PC-9 (cell line): ENCODE measurements at regions not wholly inside any gene's neighbourhood (a gene's known extent, or its start where the extent isn't known, plus 50 kb on each side); places are given as distances from the start of the nearest gene placed in this dataset.

Experiments used
- BruUV-seq: library from RNA; stranded (reverse); fragments of 400-500 nt; replicated peaks from 2 replicates; lab custom pipeline; 2021; lab: Mats Ljungman, UMichigan
- CTCF ChIA-PET: fragments of 300-600 bp; sonication (Branson Sonifier 250); formaldehyde crosslinking; loops from one replicate; lab custom pipeline; 2022; ENCODE audit warnings: antibody characterized with exemption; lab: Charles Lee
- POLR2A ChIA-PET: fragments of 300-600 bp; sonication (Branson Sonifier 250); formaldehyde crosslinking; loops from one replicate; lab custom pipeline; 2022; ENCODE audit warnings: antibody characterized with exemption; ENCODE audit not compliant: unreplicated experiment; lab: Charles Lee
- DNase-seq, 2 experiments: peaks; one replicate each; pipeline versions ENCODE4 v3.0.0 to v3.0.0-alpha.2; 2015 to 2022; ENCODE audit warnings: mixed read lengths in 1 of 2
- H2AFZ ChIP-seq: fragments of 200-600 bp; sonication (generic); 2 replicates; pipeline ENCODE4 v1.8.1; 2017; ENCODE audit warnings: antibody characterized with exemption
- H3F3A ChIP-seq: fragments of 200-600 bp; sonication (generic); 2 replicates; pipeline ENCODE4 v1.8.1; 2017; ENCODE audit warnings: antibody characterized with exemption, mild to moderate bottlenecking, low read depth; ENCODE audit not compliant: insufficient read depth
- H3K27ac ChIP-seq: fragments of 200-600 bp; sonication (generic); 2 replicates; pipeline ENCODE4 v1.6.1; 2016; ENCODE audit warnings: mixed run types
- H3K27me3 ChIP-seq: fragments of 200-600 bp; sonication (generic); 2 replicates; pipeline ENCODE4 v1.6.1; 2016; ENCODE audit warnings: low read depth, mixed run types; ENCODE audit not compliant: insufficient read depth
- H3K36me3 ChIP-seq: fragments of 200-600 bp; sonication (generic); 2 replicates; pipeline ENCODE4 v1.6.1; 2016; ENCODE audit warnings: low read depth, mixed run types
- H3K4me1 ChIP-seq: fragments of 200-600 bp; sonication (generic); replicated peaks from 2 replicates; pipeline ENCODE4 v1.6.1; 2016; ENCODE audit warnings: mixed run types; ENCODE audit not compliant: insufficient read depth
- H3K4me2 ChIP-seq: fragments of 200-600 bp; sonication (generic); 2 replicates; pipeline ENCODE4 v1.6.1; 2017; ENCODE audit warnings: mixed run types
- H3K4me3 ChIP-seq: fragments of 200-600 bp; sonication (generic); 2 replicates; pipeline ENCODE4 v1.6.1; 2016; ENCODE audit warnings: mixed run types
- H3K79me2 ChIP-seq: fragments of 200-600 bp; sonication (generic); 2 replicates; pipeline ENCODE4 v1.6.1; 2017; ENCODE audit warnings: low read depth, mixed run types
- H3K9me2 ChIP-seq: fragments of 200-600 bp; sonication (generic); 2 replicates; pipeline ENCODE4 v1.8.1; 2017; ENCODE audit warnings: mild to moderate bottlenecking; ENCODE audit not compliant: insufficient read depth
- H3K9me3 ChIP-seq: fragments of 200-600 bp; sonication (generic); 2 replicates; pipeline ENCODE4 v1.8.1; 2016; ENCODE audit warnings: low read depth; ENCODE audit not compliant: insufficient read depth
- H4K20me1 ChIP-seq: fragments of 200-600 bp; sonication (generic); 2 replicates; pipeline ENCODE4 v1.8.1; 2017; ENCODE audit not compliant: insufficient read depth
- EZH2 ChIP-seq: fragments of 200-600 bp; sonication (generic); IDR thresholded peaks from 2 replicates; pipeline ENCODE4 v1.8.0; 2017; ENCODE audit warnings: antibody characterized with exemption, low read depth
- intact Hi-C: fragments of 100-400 bp; cut with micrococcal nuclease; formaldehyde crosslinking; loops from one replicate; pipeline ENCODE4 v1.10.0; 2022; ENCODE audit not compliant: unreplicated experiment
- TF ChIP-seq, protein P1 (sequence below): fragments of 200-600 bp; sonication (generic); conservative IDR thresholded peaks from 2 replicates; pipeline ENCODE4 v1.6.1; 2017; ENCODE audit warnings: mixed run types, antibody characterized with exemption, mild to moderate bottlenecking, moderate library complexity

DNA sequence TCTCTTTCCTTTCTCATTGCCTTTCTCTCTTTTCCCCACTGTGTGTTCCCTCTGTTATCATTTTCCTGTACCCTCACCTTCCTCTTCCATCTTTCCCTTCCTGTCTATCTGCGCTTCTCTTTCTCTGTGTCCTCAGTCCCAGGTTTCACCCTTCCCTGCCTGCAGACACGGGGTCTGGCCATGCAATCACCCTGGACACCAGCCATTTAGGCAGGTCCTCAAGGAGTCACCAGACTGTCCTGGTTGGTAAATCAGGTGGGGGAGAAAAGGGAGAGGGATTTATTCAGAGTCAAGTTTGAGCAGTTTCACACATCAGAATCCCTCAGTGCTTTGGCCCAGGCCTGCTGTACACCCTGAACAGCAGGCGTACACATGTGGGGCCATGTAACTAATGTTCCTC is 169.3 kb downstream of the ANKRD30B start:
- H4K20me1 ChIP-seq: no peaks in the 10 kb centered on the region
- H3K79me2 ChIP-seq: no peaks in the 10 kb centered on the region
- no TSS peak for BruUV-seq
- peaks cover 12% of the 10 kb centered on the region; the same call in 1 of the 2 replicates for H3K4me1 ChIP-seq
- CTCF ChIA-PET: no interaction called here
- POLR2A ChIA-PET: no interaction called here
- TF ChIP-seq EZH2: no peak
- TF ChIP-seq, protein P1, sequence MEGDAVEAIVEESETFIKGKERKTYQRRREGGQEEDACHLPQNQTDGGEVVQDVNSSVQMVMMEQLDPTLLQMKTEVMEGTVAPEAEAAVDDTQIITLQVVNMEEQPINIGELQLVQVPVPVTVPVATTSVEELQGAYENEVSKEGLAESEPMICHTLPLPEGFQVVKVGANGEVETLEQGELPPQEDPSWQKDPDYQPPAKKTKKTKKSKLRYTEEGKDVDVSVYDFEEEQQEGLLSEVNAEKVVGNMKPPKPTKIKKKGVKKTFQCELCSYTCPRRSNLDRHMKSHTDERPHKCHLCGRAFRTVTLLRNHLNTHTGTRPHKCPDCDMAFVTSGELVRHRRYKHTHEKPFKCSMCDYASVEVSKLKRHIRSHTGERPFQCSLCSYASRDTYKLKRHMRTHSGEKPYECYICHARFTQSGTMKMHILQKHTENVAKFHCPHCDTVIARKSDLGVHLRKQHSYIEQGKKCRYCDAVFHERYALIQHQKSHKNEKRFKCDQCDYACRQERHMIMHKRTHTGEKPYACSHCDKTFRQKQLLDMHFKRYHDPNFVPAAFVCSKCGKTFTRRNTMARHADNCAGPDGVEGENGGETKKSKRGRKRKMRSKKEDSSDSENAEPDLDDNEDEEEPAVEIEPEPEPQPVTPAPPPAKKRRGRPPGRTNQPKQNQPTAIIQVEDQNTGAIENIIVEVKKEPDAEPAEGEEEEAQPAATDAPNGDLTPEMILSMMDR: no peak
- no peaks in the 10 kb centered on the region for H3F3A ChIP-seq
- no peak overlapping the region for H3K27ac ChIP-seq
- no peak overlapping the region for H3K4me2 ChIP-seq
- H3K9me3 ChIP-seq: no peaks in the 10 kb centered on the region
- no peak overlapping the region for H2AFZ ChIP-seq
- intact Hi-C loops: no loop called here
- H3K27me3 ChIP-seq: no peaks in the 10 kb centered on the region
- no peaks in the 10 kb centered on the region for H3K9me2 ChIP-seq
- DNase-seq: no peak
- no peaks in the 10 kb centered on the region for H3K36me3 ChIP-seq
- H3K4me3 ChIP-seq: no peak overlapping the region

DNA sequence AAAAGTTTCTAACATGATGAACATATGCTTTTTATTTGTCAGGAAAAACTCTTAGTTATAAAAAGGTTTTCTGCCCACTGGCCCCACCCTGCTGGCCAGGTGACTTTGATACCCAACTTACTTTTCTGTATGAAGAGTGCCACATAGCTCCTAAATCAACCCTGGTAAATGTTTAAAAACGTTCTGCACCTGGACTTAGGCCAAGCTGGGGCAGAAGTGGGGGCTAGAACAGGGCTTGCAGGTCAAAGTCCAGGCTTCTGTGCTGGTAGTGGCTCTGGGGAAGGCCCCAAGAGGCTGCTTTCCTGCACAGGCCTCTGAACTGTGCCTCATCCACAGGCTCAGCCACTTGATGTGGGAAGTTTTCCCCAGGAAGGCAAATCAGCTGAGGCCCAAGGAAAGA is 171.7 kb downstream of the ANKRD30B start:
- intact Hi-C loops: loop anchor here (10.0 kb wide), 1 partner anchor 55 kb away; no protein-coding TSS in a partner anchor
- CTCF ChIA-PET: no interaction called here

DNA sequence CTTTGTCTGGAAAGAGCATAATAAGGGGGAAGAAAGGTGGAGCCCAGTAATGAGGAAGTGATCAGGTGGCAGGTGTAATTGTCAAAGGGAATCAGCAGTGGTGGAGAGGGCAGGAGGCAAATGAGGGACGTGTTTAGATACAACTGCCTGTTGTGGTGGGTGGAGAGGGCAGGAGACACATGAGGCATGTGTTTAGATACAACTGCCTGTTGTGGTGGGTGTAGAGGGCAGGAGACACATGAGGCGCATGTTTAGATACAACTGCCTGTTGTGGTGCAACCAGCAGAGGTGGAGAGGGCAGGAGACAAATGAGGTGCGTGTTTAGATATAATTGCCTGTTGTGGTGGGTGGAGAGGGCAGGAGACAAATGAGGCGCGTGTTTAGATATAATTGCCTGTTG is 173.1 kb downstream of the ANKRD30B start:
- Histone ChIP-seq H2AFZ (no peak overlapping the region), H4K20me1 (no peaks in the 10 kb centered on the region), H3K9me3 (no peaks in the 10 kb centered on the region), H3K4me3 (no peak overlapping the region), H3K79me2 (no peaks in the 10 kb centered on the region), H3K27ac (no peak overlapping the region), H3F3A (no peaks in the 10 kb centered on the region), H3K4me1 (no peaks in the 10 kb centered on the region), H3K9me2 (no peaks in the 10 kb centered on the region), H3K36me3 (no peaks in the 10 kb centered on the region), H3K27me3 (no peaks in the 10 kb centered on the region), H3K4me2 (no peak overlapping the region)
- no peak for DNase-seq
- no peak for TF ChIP-seq EZH2
- TF ChIP-seq, protein P1: no peak
- CTCF ChIA-PET: no interaction called here
- no TSS peak for BruUV-seq
- POLR2A ChIA-PET: no interaction called here
- intact Hi-C loops: loop anchor here (10.0 kb wide), 1 partner anchor 54 kb away; no protein-coding TSS in a partner anchor

More for the DNA sequence above, 171.7 kb downstream of the ANKRD30B start:
- Histone ChIP-seq H3K27me3 (no peaks in the 10 kb centered on the region), H3K4me2 (no peak overlapping the region), H2AFZ (no peak overlapping the region), H4K20me1 (no peaks in the 10 kb centered on the region), H3K79me2 (no peaks in the 10 kb centered on the region), H3K36me3 (no peaks in the 10 kb centered on the region), H3K4me3 (no peak overlapping the region), H3K27ac (no peak overlapping the region), H3F3A (no peaks in the 10 kb centered on the region), H3K9me2 (no peaks in the 10 kb centered on the region), H3K9me3 (no peaks in the 10 kb centered on the region), H3K4me1 (peaks cover 2% of the 10 kb centered on the region; the same call in 1 of the 2 replicates)
- no peak for DNase-seq
- TF ChIP-seq, protein P1: no peak
- BruUV-seq: no TSS peak
- POLR2A ChIA-PET: no interaction called here
